Stimulated activated CD4-positive, alpha-beta T cell treated with anti-CD3 and anti-CD28 coated beads, Interleukin-12 subunit alpha, Interleukin-12 subunit beta, amount 100 ng/mL, for 4 hours (primary cell): ENCODE measurements at regions not wholly inside any gene's neighbourhood (a gene's known extent, or its start where the extent isn't known, plus 50 kb on each side); places are given as distances from the start of the nearest gene placed in this dataset.
"Not testable (repeated sequence)": the region's sequence is repeated elsewhere in the genome, so short reads cannot be mapped to it uniquely, and the experiment has no call there.

Experiments
- DNase-seq: peaks from one replicate; pipeline ENCODE4 v3.0.0-alpha.2; 2020

DNA sequence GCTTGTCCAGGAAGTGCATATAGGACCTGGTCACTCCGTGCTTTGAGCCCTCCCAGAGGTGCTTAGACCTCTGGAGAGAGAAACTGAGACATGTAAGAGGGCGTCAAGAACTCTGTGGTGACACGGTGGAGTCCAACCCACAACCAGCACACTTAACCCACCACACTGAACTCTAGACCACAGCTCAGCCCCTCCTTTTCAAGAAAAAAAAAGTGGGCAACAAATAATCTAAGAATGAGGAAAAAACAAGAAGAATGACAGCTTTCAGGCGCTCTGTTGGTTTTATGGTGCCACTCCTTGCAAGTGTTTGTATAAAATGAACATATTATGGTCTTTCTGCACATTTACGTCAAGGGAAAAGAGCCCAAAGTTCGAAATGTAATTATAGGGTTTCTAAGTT lies 50.2 kb upstream of the SNAPC3 start:
- no peak for DNase-seq

DNA sequence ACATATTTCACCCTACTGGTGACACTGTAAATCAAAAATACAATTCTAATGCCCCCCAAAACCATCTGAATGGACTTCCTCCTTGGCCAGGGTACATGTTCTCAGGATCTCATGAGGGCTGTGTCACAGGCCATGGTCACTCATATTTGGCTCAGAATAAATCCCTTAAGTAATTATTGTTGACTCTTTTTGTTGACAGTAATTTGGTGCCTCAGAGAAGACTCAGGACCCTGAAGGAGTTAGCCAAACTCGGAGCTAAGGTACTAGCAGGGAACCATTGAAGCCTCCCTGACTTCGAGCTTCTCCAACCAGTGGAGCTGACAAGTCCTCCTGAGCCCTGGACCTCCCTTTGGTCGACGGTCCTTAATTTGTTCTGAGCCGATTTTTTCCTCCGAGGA lies 51.2 kb upstream of the SNAPC3 start:
- DNase-seq = no peak

DNA sequence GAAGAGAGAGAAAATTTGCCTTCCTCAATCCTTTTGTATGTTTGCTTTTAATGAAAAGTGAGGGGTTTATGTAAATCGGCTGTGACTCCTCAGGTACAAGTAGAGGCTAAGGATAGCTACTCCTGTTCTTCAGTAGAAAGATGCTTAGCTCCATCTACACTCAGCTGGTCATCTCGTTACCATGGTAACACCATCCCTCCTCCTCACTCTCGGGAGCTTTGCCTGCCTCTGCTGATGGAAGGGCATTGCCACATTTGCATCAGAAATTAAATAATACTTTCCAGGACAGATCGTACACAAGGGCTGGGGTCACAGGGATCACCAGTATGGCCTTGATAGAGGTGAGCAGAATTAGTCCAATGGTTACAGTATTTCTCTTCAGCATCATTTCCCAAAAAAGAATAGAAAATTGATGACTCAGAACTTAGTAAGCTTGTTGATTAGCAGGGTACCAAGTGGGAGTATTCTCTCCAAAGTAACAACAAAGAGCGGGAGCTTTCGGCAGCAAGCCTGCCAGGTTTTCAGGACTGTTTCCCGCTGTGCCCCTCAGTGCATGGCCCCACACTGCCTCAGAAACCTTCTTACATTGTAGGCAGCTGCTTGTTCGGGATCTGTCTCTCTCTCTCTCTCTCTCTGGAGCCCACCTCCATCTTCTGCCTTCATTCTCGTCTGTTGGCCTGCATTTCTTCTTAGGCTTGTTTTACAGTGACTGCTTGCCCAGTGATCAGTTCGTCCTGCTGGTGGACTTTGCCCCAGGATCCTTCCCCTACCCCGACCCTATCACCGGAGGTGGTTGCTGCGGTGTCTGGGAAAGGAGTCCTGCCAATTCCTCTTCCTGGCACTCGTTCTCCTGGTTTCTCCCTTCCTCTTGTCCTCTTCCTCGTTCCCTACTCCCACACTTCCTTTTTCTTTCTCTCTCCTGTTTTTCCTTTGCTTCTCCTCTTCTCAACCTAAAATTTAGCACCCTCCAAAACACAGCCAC lies 51.9 kb upstream of the SNAPC3 start:
- DNase-seq = no peak

DNA sequence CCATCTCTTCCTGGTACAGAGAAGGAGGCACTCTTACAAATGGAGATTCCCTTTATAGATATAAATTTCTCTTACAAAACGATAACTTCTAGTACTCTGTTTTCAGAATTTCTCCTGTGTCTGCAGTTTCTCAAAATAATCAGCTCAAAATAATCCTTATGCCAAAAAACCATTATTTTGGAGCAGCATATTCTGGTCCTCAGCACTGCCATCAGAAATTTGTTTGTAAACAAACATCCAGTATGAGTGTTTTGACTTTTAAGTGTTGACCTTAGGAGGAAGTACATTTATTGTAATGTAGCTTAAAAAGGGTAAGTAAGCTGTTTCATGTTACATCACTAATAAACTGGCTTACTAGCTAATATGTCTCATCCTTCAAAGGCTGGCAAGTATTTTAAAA lies 52.8 kb upstream of the SNAPC3 start:
- DNase-seq = no peak

DNA sequence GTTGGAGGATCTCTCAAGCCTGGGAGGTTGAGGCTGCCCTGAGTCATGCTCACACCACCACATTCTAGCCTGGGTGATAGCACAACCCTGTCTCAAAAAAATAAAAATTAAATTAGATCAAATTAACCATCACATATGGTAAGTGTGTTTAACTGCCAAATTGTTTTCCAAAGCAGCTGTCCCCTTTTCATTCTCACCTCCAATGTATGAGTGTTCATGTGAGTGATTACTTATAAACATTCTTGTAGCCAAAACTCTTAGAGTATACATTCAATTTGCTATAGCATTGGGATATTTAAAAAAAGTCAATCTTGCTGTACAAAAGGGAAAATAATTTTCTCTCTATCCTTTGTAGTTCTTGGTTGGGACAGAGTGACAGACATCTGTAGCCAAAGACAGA lies 53.4 kb upstream of the SNAPC3 start:
- DNase-seq = no peak

DNA sequence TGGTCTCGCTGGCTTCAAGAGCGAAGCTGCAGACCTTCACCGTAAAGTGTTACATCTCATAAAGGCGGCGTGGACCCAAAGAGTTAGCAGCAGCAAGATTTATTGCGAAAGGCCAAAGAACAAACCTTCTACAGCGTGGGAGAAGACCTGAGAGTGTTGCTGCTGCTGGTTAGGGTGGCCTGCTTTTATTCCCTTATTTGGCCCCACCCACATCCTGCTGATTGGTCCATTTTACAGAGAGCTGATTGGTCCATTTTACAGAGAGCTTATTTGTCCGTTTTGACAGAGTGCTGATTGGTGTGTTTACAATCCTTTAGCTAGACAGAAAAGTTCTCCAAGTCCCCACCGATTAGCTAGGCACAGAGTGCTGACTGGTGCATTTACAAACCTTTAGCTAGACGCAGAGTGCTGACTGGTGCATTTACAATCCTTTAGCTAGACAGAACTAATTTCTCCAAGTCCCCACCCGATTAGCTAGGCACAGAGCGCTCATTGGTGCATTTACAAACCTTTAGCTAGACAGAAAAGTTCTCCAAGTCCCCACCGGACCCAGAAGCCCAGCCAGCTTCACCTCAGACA lies 57.6 kb upstream of the SNAPC3 start:
- not testable (repeated sequence) for DNase-seq

DNA sequence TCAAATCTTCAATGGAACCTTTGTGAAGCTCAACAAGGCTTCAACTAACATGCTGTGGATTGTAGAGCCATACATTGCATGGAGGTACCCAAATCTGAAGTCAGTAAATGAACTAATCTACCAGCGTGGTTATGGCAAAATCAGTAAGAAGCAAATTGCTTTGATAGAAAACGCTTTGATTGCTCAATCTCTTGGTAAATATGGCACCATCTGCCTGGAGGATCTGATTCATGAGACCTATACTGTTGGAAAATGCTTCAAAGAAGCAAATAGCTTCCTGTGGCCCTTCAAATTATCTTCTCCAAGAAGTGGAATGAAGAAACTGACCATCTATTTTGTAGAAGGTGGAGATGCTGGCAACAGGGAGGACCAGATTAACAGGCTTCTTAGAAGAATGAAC lies 54.7 kb upstream of the TTC39B start:
- no peak for DNase-seq

DNA sequence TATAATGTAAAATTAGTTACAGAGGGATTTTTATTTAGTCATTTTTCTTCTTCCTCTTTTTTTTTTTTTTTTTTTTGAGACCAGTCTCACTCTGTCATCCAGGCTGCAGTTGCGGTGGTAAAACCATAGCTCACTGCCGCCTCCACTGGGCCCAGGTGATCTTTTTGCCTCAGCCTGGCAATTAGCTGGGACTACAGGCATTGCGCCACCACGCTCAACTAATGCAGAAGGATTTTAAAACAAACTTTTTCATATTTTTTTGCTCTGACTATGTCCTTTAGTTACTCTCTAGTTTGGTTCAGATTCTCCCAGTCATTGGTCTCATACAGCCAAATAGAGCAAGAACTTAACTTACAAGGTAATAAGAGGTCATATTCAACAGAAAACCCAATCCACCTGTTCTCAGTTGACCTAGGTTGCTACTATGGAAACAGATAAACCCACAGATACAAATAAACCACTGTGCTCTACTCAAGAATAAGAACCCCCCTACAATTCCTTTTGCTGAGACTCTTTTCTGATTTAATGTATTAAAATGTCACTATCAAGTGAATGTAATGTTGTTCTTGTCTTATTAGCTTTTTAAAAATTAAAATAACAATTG lies 50.1 kb upstream of the TTC39B start:
- peak; percentile 13 for DNase-seq
